Adrenal gland (tissue), 5 donors: ENCODE measurements at regions not wholly inside any gene's neighbourhood (a gene's known extent, or its start where the extent isn't known, plus 50 kb on each side); places are given as distances from the start of the nearest gene placed in this dataset.

Source experiments
- POLR2A ChIP-seq, 2 donors: fragments of 450-650 bp; IDR thresholded peaks; one replicate each; pipeline ENCODE4 v1.6.1; 2017; ENCODE audit warnings: antibody characterized with exemption in 2 of 2, mild to moderate bottlenecking in 2 of 2, moderate library complexity in 1 of 2
- TF ChIP-seq, protein P1 (sequence below), 6 experiments: fragments of 450-650 bp in 4 of 6; fragments of 200-600 bp in 2 of 6; sonication (generic) in 1 of 6; IDR thresholded peaks; 1 replicate in 5 of 6; 2 replicates in 1 of 6; pipeline versions ENCODE4 v1.5.1 to v1.8.0; 2016 to 2021; ENCODE audit warnings: antibody characterized with exemption in 6 of 6, mild to moderate bottlenecking in 2 of 6, moderate library complexity in 1 of 6
- donor health status: DM: no; HTN: no; CAD: no.

DNA sequence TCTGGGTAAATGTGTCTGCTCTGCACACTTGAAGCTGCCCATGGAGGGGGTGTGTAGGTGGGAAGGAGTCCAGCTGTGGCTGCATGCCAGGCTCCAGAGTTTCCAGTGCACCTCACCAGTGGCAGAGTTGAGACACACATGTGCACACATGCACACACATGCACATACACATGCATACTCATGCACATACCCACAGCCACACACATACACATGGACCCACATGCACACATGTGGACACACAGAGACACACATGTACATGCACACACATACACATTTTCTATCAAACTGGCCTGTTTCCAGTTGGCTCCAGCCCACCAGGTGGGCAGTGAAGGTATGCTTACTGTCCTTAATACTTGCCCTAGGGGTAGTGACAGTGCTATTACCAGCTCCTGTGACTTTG lies 99.7 kb downstream of the RAMP3 start:
- TF ChIP-seq, protein P1, sequence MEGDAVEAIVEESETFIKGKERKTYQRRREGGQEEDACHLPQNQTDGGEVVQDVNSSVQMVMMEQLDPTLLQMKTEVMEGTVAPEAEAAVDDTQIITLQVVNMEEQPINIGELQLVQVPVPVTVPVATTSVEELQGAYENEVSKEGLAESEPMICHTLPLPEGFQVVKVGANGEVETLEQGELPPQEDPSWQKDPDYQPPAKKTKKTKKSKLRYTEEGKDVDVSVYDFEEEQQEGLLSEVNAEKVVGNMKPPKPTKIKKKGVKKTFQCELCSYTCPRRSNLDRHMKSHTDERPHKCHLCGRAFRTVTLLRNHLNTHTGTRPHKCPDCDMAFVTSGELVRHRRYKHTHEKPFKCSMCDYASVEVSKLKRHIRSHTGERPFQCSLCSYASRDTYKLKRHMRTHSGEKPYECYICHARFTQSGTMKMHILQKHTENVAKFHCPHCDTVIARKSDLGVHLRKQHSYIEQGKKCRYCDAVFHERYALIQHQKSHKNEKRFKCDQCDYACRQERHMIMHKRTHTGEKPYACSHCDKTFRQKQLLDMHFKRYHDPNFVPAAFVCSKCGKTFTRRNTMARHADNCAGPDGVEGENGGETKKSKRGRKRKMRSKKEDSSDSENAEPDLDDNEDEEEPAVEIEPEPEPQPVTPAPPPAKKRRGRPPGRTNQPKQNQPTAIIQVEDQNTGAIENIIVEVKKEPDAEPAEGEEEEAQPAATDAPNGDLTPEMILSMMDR (IDR thresholded peaks at IDR 0.05): no peak
- TF ChIP-seq POLR2A (IDR thresholded peaks at IDR 0.05): no peak
